C1 segment of cervical spinal cord (tissue), 14 donors: ENCODE measurements at regions not wholly inside any gene's neighbourhood (a gene's known extent, or its start where the extent isn't known, plus 50 kb on each side); places are given as distances from the start of the nearest gene placed in this dataset.
"Not testable (repeated sequence)": the region's sequence is repeated elsewhere in the genome, so short reads cannot be mapped to it uniquely, and the experiment has no call there.

Source experiments
- DNase-seq, 14 donors: peaks; one replicate each; lab custom pipeline; 2025; lab: John Stamatoyannopoulos, UW

DNA sequence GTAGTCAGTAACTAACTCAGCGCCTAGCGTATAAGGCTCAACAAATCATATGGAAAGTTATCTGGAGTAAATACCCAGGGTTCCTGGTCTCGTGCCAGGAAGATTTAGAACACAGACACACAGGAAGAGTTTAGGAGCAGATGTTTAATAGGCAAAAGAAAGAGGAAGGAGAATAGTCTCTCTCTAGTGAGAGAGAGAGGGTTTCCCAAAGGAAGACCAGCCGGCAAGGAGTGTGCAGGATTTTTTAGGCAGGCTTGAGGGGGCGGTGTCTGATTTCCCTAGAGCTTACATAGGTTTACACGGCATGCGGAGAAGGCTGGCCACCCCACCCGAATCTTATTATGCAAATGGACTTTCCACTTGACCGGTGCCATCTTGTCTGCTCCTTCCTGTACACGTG lies 284.0 kb upstream of the FRG1 start:
- DNase-seq = no peak

DNA sequence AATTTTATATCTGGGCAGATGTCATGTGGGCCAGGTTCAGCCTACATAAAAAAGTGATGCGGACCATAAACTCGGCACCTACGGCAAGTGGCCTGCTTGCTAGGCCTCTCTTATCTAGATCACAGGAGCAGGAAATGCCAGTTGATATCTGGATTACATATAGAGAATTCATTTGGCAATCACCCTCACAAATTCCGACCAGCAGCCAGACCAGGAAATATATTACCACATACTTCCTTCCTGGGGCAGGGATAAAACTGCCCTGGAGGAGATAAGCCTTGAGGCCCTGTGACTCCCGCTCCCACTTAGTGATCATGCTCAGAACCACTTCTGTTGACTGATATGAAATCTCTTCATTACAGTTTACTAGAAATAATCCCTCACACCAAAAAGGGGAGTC lies 282.4 kb upstream of the FRG1 start:
- not testable (repeated sequence) for DNase-seq

DNA sequence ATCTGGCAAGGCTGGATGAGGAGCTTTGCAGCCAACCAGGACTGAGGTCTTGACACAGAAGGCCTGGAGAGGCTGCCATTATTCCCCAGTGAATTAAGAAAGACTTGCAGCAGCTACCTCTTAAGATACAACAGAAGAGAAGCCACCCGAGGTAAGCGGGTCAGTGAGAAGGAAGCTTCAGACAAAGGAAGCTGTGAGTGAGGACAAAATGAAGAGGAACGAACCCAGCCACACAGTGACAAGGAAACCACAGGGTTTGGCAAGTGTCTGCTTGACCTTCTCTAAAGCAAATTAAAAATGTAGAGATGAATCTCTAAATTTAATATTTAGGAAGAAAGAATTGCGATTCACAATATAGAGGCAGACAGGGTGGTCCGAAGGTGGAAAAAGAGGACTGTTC lies 281.8 kb upstream of the FRG1 start:
- not testable (repeated sequence) for DNase-seq

DNA sequence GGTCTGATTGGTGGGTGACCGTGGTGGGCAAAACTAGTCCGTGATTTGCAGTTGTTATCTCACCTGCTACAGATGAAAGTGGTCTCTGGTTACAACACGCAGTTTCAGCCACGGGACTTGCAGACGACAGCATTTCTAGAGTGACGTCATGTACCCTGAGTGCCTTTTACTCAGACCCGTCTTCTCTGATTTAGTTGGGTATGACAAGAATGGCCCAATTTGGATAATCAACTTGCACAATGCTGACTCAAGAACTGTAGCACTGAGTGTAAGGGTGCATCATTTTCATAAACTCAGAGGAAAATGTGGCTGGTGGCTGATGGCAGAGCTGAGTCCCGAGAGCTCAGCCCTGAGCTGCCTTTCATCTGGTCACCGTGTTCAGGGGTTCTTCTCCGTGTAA lies 281.4 kb upstream of the FRG1 start:
- no peak for DNase-seq

DNA sequence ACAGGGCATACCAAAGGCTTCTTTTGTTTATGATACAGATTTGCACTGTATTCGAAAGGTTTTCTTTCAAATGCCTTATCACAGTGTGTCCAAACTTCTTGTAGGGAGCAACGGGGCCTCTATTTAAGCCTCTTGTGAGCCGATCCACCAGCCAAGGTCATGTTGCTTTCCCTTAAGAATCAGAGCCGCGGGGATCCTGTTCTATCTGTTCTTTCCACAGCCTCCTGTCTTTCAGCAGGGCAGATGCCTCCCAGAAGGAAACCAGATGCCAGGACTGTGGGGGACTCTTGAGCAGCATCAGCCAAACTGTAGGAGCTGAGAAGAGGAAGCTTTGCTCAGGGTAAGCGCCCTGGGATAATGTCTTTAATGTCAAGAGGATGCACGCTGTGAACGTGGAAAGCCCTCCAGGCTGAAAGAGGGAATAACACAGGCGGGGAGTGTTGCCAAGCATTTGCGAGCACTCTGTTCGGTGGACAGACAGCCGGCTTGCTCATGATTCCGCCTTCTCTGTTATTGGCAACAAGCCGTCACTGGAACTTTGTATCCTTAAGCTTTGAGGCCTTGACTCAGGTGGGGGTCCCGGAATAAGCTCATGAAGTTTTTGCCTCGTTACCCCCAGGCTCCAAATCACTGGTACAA lies 279.8 kb upstream of the FRG1 start:
- DNase-seq = no peak

DNA sequence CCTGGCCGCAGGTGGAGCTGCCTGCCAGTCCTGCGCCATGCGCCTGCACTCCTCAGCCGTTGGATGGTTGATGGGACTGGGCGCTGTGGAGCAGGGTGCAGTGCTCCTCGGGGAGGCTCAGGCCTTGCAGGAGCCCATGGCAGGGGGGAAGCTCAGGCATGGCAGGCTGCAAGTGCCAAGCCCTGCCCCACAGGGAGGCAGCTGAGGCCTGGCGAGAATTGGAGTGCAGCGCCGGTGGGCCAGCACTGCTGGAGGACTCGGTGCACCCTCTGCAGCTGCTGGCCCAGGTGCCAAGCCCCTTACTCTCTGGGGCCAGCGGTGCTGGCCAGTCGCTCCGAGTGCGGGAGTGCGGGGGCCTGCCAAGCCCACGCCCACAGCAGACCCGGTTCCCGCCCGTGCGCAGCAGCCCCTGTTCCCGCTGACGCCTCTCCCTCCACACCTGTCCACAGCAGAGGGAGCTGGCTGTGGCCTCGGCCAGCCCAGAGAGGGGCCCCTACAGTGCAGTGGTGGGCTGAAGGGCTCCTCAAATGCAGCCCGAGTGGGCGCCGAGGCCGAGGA lies 275.9 kb upstream of the FRG1 start:
- DNase-seq = no peak

DNA sequence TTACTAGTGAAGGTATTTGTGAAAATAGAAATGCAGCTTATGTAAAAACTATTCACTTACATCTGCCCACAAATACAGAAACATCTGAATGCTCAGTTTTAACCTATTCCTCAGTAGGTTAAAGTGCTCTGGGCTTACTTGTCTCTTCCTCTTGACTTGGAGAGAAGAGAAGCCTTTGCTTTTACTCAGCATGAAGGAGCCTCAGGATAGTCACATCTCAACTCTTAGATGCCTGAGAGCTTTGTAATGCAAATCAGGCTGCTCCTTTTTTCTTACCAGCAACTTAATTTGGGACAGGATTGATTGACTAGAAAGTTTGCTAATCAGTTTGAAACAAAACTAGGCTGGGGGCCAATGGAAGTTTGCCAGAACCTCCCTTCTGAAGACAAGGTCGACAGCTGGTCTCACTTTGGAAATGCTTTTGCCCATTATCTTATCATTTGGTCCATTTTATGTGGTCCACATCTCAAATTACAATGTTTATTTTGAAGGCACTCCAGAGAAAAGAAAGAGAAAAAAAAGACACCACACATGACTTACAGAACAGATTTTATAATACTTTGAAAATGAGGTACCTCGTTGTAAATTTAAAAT lies 274.9 kb upstream of the FRG1 start:
- DNase-seq = not testable (repeated sequence)

DNA sequence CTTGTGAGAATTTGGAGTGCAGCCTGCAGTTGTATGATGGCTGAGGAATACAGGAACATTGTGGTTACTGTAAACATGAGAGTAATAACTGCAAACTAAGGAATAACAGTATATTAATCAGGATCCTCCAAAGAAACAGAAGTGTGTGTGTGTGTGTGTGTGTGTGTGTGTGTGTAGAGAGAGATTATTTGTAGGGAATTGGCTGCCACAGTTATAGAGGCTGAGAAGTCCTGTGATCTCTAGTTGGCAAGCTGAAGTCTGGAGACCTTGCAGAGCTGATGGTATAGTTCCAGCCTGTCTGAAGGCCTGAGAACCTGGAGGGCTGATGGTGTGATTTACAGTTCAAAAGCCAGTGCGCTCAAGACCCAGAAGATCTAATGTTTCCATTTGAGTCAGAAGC lies 273.3 kb upstream of the FRG1 start:
- not testable (repeated sequence) for DNase-seq

DNA sequence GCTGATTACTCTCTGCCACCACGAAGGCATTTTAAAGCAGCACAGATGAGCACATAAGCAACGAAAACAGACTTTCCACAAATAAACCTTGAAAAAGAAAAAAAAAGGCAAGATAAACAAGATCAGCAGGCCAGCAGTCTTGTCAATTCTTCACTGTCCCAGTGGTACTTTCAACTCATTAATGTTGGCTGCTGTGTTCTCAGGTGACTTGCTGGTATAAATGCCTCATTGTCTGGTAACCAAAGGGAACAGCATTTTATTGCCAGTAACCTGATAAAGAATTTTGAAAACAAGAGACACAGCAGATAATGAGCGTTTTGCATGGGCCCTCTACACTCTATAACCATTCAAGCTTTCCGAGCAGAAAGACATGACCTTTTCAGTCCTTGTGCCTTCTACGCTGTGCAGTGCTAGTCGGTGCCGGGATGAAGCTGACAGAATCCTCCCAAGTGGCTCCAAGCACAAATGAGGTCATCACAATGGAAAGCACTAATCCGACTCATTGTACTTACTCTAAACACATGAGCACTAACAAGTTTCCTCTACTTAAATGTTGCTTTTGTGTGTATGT lies 242.9 kb upstream of the FRG1 start:
- DNase-seq = not testable (repeated sequence)

DNA sequence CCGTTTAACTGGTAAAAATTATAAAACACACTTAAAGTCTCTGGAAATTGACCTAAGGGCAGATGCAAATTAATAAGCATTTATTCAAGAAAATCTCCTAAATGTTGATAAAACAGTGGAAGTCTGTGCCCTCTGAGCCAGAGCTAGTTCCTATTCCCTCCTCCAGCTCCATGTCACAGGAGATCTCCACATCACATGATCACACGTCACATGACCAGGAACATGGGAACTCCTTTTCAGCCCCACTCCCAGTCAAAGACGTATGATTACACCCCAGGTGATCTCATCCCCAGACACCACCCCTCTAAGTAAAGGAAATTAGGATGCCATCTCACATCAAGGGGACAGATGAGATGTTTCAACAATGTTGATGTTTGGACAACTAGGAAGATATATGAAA lies 237.7 kb upstream of the FRG1 start:
- not testable (repeated sequence) for DNase-seq

DNA sequence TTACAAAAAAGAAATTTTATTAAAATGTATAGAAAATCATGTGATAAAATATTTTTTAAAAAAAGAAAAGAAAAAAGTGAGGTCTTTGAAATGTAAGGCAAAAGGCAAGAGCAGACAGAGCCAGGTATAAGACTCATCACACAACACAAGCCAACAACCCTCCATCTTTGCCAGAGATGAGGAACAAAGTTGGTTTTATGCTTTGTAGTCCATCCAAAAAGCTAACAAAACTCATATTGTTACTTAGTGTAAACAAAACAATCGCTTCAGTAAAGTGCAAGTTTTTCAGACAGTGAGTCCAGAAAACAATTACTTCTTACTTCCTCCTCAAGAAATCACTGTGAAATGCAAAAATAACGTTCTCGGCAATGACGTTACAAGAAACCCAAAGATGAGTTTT lies 233.9 kb upstream of the FRG1 start:
- DNase-seq = not testable (repeated sequence)

DNA sequence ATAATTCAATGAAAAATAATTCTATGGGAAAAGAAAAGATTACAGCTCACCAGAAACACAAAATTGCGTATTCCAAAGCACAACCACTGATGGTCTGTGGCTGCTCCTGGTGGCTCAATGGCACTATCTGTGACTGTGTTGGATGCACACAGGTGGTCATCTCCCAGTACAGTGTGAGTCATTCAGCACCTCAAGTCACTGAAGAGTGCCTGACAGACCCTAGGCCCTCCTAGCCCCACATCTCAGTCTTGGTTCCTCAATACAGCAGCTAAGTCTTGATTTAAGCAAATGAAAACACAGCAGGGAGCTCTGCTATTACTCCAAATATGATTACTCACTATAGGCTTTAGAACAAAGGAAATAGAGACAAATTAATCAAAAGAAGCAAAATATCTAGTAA lies 233.4 kb upstream of the FRG1 start:
- not testable (repeated sequence) for DNase-seq

DNA sequence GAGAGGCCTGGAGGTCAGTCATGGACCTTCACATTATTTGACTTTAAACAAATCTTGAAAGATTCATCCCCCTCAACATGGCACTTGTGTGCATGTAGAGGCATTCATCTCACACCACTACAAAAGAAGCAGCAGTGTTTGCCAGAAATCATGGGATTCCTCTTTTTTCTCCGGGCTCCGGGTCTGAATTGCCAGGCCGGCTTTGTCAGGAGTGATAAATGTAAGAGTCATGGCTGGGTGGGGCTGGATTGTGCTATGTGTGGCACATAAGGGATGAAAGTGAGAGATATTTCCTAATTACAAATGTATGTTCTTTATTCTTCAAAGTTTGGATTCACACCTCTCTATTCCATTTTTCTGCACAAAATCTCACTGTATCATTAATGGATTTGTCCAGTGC lies 228.7 kb upstream of the FRG1 start:
- DNase-seq = not testable (repeated sequence)

DNA sequence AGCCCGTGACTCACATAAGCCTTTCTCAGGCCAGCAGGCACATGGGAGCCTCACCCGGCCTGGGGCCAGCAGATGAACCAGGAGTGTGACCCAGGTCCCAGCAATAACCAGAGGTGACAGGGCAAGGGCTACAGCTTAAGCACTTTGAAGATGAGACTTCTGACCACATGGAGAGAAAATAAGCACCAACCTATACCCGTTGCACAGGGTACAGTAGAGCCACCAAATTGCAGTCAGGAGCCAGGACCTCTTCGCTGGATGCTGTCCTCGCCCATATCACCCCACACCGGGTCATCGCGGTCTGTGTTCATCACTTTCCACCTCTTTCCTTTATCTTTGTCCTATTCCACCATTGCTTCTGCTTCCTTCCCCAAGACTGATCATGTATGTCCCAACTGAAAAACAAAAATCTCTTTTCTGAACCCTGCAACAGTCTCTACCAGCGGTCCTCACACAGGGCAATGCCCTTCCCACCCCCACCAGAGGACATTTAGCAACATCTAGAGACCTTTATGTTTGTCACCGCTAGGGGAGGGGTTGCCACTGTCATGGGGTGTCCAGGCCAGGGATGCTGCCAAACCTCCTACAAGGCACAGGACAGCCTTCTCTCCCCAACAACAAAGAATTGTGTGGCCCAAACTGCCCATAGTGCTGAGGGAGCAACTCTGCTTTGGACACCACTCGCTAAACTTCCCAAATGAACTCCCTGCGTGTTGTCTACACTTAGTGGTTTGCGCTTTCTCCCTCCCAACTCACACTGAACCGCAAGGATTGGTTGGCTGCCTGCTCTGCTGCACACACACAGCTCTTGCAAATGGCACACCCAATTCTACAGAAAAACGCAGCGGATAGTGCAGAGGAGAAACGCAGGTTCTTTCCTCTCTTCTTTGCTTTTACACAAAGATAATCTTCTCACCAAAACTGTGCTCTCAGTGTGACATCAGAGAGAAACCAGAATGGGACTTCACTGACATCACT lies 219.4 kb upstream of the FRG1 start:
- DNase-seq = not testable (repeated sequence)

DNA sequence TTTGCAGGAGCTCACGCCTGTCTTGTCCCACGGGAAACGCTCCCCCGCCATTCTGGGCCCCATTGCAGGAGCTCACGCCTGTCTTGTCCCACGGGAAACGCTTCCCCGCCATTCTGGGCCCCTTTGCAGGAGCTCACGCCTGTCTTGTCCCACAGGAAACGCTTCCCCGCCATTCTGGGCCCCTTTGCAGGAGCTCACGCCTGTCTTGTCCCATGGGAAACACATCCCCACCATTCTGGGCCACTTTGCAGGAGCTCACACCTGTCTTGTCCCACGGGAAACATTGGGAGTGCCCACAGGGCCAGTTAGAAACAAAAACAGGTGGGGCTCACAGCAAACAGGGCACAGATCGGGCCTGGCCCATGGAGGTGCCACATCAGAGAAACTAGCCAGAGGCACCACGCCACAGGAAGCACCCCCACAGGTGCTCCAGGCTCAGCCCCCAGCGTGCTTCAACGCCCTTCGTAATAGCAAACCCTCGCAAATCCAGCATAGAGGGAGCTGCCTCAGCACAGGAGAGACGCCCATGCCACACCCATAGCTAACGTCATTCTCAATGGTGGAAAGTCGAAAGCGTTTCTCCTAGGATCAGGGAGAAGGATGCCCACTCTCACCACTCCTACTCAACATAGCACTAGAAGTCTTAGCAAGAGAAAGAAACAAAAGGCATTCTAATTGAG lies 218.2 kb upstream of the FRG1 start:
- DNase-seq = peak in 5 of 14 donors; percentile 11 to 63 (median 26)

DNA sequence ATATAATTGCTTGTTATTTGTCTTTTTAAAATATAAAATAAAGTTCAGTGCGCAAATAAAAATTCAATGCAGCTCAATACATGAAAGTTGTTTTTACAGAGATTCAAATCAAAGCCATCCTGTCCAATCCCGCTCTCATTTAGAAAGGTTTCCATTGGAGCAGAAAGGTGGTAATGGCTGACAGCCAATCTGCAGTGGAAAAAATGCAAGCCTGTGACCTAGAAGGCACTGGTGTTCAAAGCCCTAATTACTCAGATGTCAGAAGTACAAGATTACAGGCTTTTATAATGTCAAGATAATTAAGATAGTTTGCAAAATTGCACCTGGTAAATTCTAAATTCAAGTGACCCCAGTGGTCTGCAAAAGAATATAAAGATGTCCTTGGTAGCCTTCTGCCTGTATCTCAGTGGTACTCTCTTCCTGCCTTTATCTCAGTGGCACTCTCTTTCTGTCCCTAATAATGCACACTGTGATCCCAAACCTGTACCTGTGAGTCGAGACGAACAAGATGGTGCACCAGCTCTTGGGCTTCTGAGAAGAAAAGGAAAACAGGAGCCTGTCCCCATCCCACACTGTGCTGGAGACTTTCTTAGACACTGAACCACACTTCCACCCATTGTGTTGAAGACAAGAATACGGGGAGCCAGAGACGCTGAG lies 212.6 kb upstream of the FRG1 start:
- DNase-seq = not testable (repeated sequence)

DNA sequence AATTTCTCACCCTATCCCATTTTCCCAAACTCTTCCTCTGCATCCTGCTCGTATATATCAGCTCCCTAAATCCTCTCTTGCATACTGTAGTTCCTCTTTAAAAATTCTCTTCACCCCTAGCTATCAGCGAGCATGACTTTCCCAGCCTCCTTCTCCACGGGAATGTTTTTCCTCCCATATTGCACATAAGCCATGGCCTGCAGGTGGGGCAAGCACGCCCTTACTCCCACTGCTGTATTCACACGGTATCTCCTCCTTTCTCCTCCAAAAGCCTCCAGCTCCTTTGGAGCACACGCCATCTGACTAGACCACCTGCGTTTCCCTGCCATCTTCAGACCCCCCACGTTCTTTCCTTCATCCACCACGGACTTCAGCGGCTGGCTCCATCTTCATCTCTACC lies 208.7 kb upstream of the FRG1 start:
- not testable (repeated sequence) for DNase-seq

DNA sequence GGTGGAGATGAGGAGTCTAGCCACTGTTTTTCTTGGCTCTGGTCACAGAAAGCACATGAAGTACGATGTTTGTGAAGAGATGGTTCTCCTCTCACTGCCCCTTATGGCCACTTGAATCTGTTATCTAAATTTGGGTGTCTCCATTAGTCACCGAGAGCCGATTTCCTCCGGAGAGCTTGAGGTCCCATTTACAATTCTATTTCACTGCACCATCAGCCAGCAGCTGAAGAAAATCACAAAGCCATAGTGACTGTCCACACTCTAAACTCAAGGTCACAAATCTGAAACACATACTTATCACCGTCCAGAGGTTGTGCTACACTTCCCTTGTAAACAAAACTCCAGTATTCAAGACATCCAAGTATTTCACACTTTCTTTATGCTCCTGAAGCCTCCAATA lies 207.2 kb upstream of the FRG1 start:
- not testable (repeated sequence) for DNase-seq

DNA sequence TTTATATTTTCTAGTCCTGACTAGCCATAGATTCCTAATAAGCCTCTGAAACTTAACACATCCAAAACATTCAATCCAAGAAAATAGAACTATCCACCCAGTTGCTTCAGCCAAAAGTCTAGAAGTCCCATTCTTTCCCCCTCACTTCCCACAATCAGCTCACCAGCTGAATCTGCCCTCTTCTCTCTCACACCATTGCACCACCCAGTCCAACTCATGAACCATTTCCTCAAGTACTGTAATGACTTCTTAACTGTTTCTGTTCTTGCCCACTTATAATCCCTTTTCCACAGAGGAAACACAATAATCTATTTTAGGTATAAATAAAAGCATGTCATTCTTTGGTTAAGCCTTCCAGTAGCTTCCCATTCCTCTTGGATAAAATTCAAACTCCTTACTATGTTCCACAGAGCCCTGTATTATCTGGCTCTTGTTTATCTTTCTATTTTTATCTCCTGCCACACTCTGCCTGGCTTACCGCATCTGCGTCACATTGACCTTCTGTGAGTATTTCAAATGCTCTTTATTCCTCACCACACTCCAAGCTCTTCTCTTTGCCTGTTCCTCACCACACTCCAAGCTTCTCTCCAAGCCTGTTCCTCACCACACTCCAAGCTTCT lies 205.9 kb upstream of the FRG1 start:
- not testable (repeated sequence) for DNase-seq

DNA sequence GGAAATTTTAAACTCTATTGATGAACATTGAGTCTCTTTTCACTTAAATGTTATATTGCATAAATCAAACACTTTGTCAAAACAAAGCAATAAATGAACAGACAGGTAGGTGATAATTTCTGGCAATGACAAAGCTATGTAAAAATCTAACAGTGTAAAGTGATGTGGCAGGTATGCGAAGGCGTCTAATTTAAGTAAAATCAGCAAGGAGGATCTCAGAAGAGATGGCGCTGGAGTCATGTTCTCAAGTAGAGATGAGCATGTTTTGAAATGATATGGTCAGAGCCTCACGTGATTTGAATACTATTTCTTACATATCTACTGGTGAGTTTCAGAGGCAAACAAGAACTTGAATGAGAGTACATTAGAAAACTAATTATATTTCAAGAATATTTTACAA lies 204.0 kb upstream of the FRG1 start:
- not testable (repeated sequence) for DNase-seq
